ENCODE measurements at regions not wholly inside any gene's neighbourhood (a gene's known extent, or its start where the extent isn't known, plus 50 kb on each side); places are given as distances from the start of the nearest gene placed in this dataset.

- TF ChIP-seq CTCF (IDR thresholded peaks at IDR 0.05) = no peak
- TF ChIP-seq POLR2A (IDR thresholded peaks at IDR 0.05) = no peak
Measured at GRCh38 chr14:38137005-38137404, 70.7 kb upstream of the SSTR1 start.

Measured in uterus (tissue), 2 donors.